ENCODE measurements at regions not wholly inside any gene's neighbourhood (a gene's known extent, or its start where the extent isn't known, plus 50 kb on each side); places are given as distances from the start of the nearest gene placed in this dataset.

- no peak for TF ChIP-seq MAX (IDR thresholded peaks at IDR 0.05; ENCODE audit: insufficient read depth, insufficient read length)
- no peak for TF ChIP-seq CTCF (IDR thresholded peaks at IDR 0.05; ENCODE audit: extremely low read depth in 1 of 2, insufficient read depth in 1 of 2, low read depth in 1 of 2, low read length in 2 of 2)
- TF ChIP-seq POLR2A (IDR thresholded peaks at IDR 0.05; ENCODE audit: low read depth, low read length), result no peak
These were observed 260.5 kb downstream of the C1D start for GRCh38 chr2:67802291-67802690.
